ENCODE measurements at regions not wholly inside any gene's neighbourhood (a gene's known extent, or its start where the extent isn't known, plus 50 kb on each side); places are given as distances from the start of the nearest gene placed in this dataset.

DNA sequence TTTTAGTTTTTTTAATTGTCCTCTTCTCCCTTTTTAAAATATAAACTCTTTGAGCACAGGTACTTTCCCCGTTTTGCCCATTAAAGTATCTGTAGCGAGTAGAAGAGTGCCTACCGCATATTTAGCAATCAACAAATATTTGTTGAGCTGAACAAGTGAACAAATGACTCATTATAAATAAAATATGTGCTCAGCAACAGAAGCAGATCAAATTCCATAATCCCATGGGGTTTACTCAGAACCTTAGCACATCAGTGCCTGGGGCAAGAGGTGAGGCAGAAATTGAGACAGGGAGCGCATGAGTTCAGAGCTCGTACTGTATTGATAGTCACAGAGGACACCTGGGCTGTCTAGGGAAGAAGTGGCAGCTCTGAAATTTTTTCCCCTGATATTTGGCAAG, 161.0 kb downstream of the SEM1 start (continued):
- TF ChIP-seq, protein P1, sequence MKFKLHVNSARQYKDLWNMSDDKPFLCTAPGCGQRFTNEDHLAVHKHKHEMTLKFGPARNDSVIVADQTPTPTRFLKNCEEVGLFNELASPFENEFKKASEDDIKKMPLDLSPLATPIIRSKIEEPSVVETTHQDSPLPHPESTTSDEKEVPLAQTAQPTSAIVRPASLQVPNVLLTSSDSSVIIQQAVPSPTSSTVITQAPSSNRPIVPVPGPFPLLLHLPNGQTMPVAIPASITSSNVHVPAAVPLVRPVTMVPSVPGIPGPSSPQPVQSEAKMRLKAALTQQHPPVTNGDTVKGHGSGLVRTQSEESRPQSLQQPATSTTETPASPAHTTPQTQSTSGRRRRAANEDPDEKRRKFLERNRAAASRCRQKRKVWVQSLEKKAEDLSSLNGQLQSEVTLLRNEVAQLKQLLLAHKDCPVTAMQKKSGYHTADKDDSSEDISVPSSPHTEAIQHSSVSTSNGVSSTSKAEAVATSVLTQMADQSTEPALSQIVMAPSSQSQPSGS (CRISPR knock-in tag; IDR thresholded peaks at IDR 0.05; ENCODE audit: borderline replicate concordance, low read depth): no peak
- TF ChIP-seq FOXJ3 (CRISPR knock-in tag; IDR thresholded peaks at IDR 0.05; ENCODE audit: borderline replicate concordance) (no peak), NFYB (CRISPR knock-in tag; conservative IDR thresholded peaks at IDR 0.05; ENCODE audit: low read depth) (no peak), ZNF232 (CRISPR knock-in tag; IDR thresholded peaks at IDR 0.05) (no peak)

DNA sequence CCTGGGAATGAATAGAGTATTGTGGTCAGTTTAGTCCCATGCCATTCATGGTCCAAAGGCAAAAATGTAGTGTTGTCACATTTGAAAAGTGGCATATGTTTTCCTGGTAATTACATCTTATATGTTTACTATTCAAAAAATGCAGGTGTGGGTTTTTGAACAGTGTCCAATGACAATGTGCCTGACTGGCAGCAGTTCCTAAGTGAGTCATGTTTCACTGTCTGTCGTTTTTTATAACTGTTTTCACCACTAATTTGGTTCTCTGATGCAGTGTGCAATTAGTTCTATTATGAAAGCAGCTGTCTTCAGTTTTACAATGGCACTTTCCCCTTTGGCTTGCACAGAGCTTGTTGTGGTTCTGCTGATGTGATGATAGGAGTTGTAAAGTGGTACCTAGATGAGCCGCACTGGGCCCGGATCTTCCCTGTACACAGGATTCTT, 162.3 kb downstream of the SEM1 start:
- H3K27me3 Mint-ChIP-seq (ENCODE audit: low read depth): no peaks in the 10 kb centered on the region
- no peaks in the 10 kb centered on the region for H3K9me3 Mint-ChIP-seq
- DNase-seq (ENCODE audit: low spot score) (no peak), ATAC-seq (no peak)
- no peak overlapping the region for H3K4me3 Mint-ChIP-seq
- POLR2A ChIA-PET: no interaction called here
- H3K36me3 Mint-ChIP-seq: no peaks in the 10 kb centered on the region
- CTCF ChIA-PET: no interaction called here
- TF ChIP-seq NR1H2 (CRISPR knock-in tag; IDR thresholded peaks at IDR 0.05): no peak
- TF ChIP-seq, protein P2, sequence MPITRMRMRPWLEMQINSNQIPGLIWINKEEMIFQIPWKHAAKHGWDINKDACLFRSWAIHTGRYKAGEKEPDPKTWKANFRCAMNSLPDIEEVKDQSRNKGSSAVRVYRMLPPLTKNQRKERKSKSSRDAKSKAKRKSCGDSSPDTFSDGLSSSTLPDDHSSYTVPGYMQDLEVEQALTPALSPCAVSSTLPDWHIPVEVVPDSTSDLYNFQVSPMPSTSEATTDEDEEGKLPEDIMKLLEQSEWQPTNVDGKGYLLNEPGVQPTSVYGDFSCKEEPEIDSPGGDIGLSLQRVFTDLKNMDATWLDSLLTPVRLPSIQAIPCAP (CRISPR knock-in tag; IDR thresholded peaks at IDR 0.05): no peak
- no peak overlapping the region for H3K27ac Mint-ChIP-seq
- H3K4me1 Mint-ChIP-seq: no peaks in the 10 kb centered on the region

DNA sequence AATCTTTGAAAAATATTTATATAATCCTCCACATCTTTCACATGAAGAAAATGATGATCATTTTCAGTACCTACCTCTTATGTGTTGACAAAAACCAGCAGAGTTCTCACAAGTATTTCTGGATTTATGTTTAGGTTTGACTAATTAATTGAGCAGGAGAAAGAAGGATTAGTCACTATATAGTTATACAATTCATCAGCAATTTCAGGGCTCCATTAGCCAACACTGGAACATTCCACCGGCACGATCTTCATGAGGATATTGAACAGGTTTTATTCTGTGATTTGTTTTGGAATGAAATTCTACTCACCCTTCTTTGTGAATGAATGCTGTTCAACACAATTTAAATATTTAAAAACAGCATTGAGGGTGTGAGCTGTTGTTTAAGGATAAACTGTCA, 163.2 kb downstream of the SEM1 start:
- H3K36me3 Mint-ChIP-seq: no peaks in the 10 kb centered on the region
- H3K4me3 Mint-ChIP-seq: no peak overlapping the region
- no peaks in the 10 kb centered on the region for H3K9me3 Mint-ChIP-seq
- DNase-seq (ENCODE audit: low spot score): no peak
- ChIA-PET CTCF (no interaction called here), POLR2A (no interaction called here)
- no peaks in the 10 kb centered on the region for H3K27me3 Mint-ChIP-seq (ENCODE audit: low read depth)
- no peaks in the 10 kb centered on the region for H3K4me1 Mint-ChIP-seq
- no peak overlapping the region for H3K27ac Mint-ChIP-seq
- no peak for TF ChIP-seq ZNF317 (CRISPR knock-in tag; IDR thresholded peaks at IDR 0.05; ENCODE audit: borderline replicate concordance, low read depth)
- TF ChIP-seq, protein P3, sequence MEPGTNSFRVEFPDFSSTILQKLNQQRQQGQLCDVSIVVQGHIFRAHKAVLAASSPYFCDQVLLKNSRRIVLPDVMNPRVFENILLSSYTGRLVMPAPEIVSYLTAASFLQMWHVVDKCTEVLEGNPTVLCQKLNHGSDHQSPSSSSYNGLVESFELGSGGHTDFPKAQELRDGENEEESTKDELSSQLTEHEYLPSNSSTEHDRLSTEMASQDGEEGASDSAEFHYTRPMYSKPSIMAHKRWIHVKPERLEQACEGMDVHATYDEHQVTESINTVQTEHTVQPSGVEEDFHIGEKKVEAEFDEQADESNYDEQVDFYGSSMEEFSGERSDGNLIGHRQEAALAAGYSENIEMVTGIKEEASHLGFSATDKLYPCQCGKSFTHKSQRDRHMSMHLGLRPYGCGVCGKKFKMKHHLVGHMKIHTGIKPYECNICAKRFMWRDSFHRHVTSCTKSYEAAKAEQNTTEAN (CRISPR knock-in tag; IDR thresholded peaks at IDR 0.05): no peak
- no peak for TF ChIP-seq NFE2L1 (CRISPR knock-in tag; IDR thresholded peaks at IDR 0.05)
- no peak for TF ChIP-seq MYBL2 (CRISPR knock-in tag; IDR thresholded peaks at IDR 0.05)
- TF ChIP-seq ZNF138 (CRISPR knock-in tag; conservative IDR thresholded peaks at IDR 0.05): no peak
- no peak for TF ChIP-seq CREB1 (CRISPR knock-in tag; IDR thresholded peaks at IDR 0.05)
- TF ChIP-seq, protein P4, sequence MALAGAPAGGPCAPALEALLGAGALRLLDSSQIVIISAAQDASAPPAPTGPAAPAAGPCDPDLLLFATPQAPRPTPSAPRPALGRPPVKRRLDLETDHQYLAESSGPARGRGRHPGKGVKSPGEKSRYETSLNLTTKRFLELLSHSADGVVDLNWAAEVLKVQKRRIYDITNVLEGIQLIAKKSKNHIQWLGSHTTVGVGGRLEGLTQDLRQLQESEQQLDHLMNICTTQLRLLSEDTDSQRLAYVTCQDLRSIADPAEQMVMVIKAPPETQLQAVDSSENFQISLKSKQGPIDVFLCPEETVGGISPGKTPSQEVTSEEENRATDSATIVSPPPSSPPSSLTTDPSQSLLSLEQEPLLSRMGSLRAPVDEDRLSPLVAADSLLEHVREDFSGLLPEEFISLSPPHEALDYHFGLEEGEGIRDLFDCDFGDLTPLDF (CRISPR knock-in tag; IDR thresholded peaks at IDR 0.05): no peak
- TF ChIP-seq CBFB (CRISPR knock-in tag; IDR thresholded peaks at IDR 0.05; ENCODE audit: low read depth): no peak
- no peak for TF ChIP-seq MXD4 (CRISPR knock-in tag; IDR thresholded peaks at IDR 0.05; ENCODE audit: borderline replicate concordance)
- no peak for TF ChIP-seq SMAD4 (CRISPR knock-in tag; IDR thresholded peaks at IDR 0.05)
- no peak for TF ChIP-seq NFATC4 (CRISPR knock-in tag; IDR thresholded peaks at IDR 0.05)
- no peak for ATAC-seq

DNA sequence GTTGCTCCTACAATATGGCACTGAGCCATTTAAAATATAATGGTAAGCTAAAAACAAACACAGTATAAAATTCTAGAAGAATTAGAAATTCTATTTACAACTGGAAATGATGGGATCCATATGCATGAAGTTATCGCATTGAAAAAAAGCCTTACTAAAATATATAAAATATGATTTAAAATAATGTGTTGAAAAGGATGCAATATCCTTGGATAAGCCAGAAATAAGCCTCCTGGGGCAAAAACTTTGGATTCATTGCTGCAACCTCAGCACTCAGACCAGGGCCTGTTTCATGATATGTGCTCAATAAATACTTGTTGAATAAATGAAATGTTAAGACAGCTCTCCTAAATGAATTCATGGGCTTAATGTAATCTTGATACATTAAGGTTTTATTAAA, 170.2 kb downstream of the SEM1 start:
- peaks cover 6% of the 10 kb centered on the region for H3K9me3 Mint-ChIP-seq
- POLR2A ChIA-PET: no interaction called here
- ATAC-seq: no peak
- no peak for DNase-seq (ENCODE audit: low spot score)
- H3K4me1 Mint-ChIP-seq: no peaks in the 10 kb centered on the region
- H3K36me3 Mint-ChIP-seq: no peaks in the 10 kb centered on the region
- H3K4me3 Mint-ChIP-seq: no peak overlapping the region
- H3K27ac Mint-ChIP-seq: no peak overlapping the region
- no peaks in the 10 kb centered on the region; the same call in 1 of the 2 replicates for H3K27me3 Mint-ChIP-seq (ENCODE audit: low read depth)
- CTCF ChIA-PET: no interaction called here
- no peak for TF ChIP-seq GRHL2 (CRISPR knock-in tag; IDR thresholded peaks at IDR 0.05; ENCODE audit: insufficient replicate concordance, severe bottlenecking)
- TF ChIP-seq ZNF423 (CRISPR knock-in tag; IDR thresholded peaks at IDR 0.05): no peak
- no peak for TF ChIP-seq NR1H2 (CRISPR knock-in tag; IDR thresholded peaks at IDR 0.05)
- TF ChIP-seq, protein P5, sequence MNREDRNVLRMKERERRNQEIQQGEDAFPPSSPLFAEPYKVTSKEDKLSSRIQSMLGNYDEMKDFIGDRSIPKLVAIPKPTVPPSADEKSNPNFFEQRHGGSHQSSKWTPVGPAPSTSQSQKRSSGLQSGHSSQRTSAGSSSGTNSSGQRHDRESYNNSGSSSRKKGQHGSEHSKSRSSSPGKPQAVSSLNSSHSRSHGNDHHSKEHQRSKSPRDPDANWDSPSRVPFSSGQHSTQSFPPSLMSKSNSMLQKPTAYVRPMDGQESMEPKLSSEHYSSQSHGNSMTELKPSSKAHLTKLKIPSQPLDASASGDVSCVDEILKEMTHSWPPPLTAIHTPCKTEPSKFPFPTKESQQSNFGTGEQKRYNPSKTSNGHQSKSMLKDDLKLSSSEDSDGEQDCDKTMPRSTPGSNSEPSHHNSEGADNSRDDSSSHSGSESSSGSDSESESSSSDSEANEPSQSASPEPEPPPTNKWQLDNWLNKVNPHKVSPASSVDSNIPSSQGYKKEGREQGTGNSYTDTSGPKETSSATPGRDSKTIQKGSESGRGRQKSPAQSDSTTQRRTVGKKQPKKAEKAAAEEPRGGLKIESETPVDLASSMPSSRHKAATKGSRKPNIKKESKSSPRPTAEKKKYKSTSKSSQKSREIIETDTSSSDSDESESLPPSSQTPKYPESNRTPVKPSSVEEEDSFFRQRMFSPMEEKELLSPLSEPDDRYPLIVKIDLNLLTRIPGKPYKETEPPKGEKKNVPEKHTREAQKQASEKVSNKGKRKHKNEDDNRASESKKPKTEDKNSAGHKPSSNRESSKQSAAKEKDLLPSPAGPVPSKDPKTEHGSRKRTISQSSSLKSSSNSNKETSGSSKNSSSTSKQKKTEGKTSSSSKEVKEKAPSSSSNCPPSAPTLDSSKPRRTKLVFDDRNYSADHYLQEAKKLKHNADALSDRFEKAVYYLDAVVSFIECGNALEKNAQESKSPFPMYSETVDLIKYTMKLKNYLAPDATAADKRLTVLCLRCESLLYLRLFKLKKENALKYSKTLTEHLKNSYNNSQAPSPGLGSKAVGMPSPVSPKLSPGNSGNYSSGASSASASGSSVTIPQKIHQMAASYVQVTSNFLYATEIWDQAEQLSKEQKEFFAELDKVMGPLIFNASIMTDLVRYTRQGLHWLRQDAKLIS (CRISPR knock-in tag; IDR thresholded peaks at IDR 0.05; ENCODE audit: borderline replicate concordance): no peak
